HG03520 (cell line): ENCODE measurements at regions not wholly inside any gene's neighbourhood (a gene's known extent, or its start where the extent isn't known, plus 50 kb on each side); places are given as distances from the start of the nearest gene placed in this dataset.

Source experiments
- ATAC-seq: cut with Tn5 transposase; IDR thresholded peaks from one replicate; pipeline ENCODE4 v1.9.1; 2021; ENCODE audit warnings: mild to moderate bottlenecking, moderate library complexity; ENCODE audit not compliant: unreplicated experiment

DNA sequence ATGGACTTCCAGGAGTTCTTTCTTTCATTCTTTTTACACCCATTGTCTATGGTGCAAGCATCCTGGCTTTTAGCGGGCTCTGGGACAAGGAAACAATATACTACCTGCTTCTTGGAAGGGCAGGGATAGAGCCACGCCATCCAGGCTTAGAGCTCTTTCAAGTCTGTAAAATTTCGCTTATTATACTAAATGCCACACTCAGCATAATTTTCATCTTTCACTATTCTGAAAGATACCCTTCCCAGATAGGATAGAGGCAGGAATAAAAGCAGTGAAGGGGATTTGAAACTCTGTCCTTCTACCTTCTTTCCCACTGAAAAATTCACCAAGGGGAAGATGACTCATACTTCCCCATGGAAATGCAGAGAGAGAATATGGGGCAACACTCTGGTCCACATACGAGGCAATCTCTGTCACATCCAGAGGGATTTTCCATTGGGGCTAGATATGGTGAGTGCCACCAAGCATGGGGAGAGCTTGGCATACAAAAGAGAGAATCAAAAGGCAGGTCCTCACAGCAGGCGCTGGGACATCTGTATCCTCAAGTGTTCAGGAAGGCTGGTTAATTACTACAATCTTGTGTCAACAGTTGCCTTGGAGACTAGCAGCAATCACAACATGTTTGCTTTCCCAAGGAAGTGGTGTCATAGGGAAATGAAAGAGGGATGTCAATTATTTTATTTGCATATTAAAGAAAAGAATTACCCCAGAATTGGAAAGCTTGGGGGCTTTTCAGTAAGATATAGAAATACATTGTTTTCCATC is 127.6 kb downstream of the TDRD15 start:
- ATAC-seq: no peak

GRCh38 chr2:21253311-21254027 is 129.7 kb downstream of the TDRD15 start:
- ATAC-seq: no peak

GRCh38 chr2:21254170-21254965 is 130.6 kb downstream of the TDRD15 start:
- ATAC-seq: no peak

DNA sequence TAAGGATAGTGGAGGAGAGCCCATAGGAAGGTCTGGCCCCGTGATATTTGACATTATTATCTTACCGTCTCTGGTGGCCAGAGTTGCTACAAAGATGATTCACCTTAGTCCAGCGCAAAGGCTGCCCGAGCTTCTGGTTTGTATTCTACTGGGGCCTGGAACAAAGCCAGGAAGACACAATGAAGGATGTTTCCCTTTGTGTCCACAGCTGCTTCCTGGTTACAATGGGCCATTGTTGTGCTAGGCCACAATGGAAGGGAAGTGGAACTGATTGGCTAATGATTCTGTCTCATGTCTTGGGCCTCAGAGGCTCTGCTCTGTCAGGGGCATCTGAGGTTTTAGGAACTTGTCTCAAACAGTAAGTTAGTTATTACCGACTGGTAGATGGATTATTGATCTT is 132.2 kb downstream of the TDRD15 start:
- peak; percentile 77 for ATAC-seq

GRCh38 chr2:21257621-21258020 is 133.9 kb downstream of the TDRD15 start:
- no peak for ATAC-seq

DNA sequence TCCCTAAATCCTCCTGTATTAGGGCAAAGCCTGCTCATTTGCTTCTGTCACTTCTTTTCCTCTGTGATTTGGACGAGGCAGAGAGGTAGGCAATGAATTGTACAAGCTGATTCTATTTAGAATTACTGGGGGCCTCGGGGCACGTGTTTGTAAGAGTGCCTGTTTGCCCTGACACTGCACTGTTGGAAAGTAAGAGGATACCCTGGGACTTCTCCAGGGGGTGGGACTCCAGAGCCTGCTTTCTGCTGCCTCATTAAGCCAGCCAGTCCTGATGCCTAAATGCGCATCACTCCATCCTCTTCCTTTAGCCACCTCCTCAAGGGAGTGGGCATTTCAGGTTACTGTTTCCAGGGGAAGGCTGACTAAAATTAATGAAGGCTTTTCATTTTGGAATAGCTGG is 134.3 kb downstream of the TDRD15 start:
- ATAC-seq: no peak

DNA sequence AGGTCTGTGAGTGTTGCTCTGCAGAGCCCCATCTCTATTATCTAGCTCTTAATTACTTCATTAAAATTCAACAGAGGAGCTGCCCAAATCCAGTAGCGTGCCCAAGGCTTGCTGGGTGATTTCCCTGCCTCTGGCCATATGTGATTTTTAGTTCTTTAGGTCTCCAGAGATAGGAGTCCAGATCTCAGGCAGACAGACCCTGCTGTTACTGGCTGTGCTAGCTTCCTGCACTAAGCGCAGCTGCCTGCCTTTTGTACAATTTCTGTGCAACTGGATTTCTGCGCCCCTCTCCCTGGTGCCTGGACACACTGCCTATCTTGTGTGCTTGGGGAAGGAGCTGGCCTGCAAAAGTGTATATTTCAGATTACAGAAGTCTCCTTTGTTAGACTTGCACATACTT is 136.5 kb downstream of the TDRD15 start:
- no peak for ATAC-seq

DNA sequence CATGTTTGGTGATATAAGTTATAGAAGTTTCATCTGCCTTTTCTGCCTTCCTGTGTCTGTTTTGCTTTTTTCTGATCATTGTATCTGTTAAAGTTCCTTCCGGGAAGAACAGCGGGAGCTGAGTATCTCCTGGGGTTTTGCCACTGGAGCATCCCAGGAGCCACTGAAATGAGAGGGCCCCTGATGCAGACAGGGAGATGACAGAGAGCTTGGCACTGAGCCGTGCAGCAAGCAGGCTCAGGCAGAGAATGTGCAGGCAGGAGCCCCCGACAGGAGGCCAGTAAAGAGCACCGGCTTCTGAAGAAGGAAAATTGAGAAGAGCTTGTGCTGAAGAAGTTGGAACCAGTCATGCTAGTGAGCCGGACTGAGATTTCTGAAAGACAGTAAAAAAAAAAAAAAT is 137.8 kb downstream of the TDRD15 start:
- no peak for ATAC-seq

- ATAC-seq: no peak
These were observed 138.7 kb downstream of the TDRD15 start for GRCh38 chr2:21262426-21262940.

DNA sequence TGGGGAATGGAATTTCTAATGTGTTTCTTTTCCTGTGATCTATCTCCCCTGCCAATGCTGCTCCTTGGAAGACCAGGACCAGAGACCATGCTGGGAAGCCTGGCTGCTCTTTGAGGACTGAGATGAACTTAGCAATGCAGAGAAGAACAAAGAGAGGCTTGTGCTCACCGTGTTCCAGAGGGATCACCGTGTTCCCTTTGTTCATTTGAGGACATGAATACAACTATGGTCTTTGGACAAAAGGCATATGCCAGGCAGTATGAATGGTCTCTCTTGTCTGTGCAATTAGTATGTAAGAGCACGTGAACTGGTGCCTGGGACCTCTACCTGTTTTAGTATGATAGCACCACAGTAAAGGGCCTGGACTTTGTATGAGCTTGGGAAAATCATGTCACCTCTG is 139.9 kb downstream of the TDRD15 start:
- ATAC-seq: no peak

GRCh38 chr2:21265752-21266151 is 142.0 kb downstream of the TDRD15 start:
- no peak for ATAC-seq

DNA sequence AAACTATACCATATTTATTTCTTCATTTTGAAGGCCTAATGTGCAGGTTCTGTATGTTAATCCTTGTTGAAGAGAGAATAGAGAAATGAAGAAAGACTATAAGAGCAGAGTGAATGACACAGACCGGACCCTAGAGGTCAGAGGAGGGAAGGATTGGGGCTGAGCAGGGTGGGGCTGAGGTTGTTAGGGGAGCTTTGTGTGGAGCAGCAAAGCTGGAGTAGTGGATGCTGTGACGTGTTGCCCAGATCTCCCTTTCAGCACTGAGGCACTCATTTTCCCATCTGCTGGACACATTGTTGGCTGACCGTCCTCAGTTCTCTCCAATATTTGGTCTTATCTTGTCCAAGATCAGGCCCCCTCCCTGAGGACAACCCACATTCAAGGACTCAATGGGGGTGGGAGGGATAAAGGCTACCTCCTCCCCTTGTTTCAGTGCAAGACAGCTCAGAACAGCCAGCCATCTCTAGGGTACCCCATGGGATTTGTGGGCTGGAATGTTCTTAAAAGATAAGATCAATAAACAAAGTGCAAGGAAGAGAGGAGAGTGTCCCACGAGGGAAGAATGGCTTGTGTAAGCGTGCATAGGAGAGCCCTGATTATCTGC is 143.6 kb downstream of the TDRD15 start:
- no peak for ATAC-seq

DNA sequence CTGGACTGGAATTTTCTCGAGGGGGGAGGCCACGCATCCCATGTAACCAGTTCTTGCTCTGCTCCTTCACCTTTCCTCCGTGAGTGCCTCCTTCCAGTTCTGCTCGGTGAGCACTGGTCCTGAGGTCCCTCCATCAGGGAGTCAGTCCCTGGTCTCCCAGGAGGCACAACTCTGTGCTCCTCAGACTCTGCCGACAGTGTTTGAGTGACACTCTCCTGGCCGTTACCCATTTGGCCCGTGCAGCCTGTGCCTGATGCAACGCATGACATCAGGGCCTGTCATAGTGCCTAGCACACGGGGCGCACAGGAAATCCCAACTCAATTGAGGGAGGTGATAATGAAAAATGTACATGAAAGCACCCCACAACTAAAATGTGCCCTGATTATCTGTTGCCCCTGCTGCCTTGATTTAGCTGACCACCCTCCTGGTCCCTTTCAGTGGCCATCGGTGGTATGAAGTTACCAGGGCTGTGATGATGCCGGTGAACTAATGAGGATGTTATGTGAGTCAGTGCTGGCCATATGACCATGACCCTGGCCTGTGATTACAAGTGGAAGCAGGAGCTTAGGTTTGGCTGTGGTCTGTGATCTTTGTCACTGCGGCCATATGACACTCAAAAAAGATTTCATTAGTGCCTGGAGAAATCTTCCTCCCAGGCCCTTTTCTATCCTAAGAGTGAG is 144.6 kb downstream of the TDRD15 start:
- ATAC-seq: peak; percentile 41

DNA sequence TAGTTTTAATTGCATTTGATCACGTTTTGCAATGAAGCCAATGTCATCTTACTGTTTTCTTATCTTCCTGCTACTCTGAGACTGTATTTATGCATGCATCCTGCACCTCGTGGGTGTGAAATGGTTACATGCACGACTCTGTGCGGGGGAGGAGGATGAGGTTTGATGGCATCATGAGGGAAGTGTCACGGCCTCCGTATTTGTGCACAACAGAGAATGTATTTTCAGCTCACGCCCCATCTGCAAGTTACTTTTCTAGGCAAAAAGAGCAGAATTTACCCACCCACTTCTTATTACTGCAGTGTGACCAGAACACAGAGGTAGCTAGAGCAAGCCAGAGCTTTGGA is 145.1 kb downstream of the TDRD15 start:
- ATAC-seq: peak; percentile 70

DNA sequence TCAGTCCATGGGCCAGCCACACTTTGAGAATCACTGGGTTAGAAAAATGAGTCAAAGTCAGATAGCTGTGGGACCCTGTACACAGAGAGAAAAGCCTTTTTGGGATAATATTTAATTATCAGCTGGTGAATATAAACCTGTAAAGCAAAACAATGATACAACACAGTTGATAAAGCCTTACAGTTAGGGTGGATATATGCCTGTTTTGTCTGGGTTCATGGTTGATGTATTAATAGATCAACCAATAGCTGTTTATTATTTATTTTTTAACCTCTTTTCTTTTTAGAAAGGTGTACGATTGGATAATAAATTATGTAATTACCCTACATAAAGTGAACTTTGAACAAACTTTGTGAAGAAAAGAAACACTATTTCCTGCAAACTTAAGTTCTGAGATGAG is 145.6 kb downstream of the TDRD15 start:
- ATAC-seq: no peak

DNA sequence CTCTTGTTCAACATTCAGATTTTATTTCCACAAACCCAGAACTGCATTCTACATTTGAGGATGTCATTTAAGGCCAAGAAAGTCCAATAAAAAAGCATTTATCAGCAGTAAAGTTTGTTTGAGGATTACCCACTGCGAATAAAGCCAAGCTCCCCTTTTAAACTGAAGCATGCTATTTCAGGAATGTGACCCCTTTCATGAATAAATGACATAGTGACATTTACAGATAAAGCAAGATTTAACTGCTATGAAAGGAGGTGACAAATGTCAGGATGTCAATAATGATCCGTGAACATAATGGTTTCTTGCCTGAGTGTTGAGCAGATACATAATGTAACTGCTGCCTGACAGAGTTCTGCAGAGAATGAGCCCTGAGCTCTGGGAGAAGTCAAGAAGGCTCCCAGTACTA is 146.3 kb downstream of the TDRD15 start:
- no peak for ATAC-seq

DNA sequence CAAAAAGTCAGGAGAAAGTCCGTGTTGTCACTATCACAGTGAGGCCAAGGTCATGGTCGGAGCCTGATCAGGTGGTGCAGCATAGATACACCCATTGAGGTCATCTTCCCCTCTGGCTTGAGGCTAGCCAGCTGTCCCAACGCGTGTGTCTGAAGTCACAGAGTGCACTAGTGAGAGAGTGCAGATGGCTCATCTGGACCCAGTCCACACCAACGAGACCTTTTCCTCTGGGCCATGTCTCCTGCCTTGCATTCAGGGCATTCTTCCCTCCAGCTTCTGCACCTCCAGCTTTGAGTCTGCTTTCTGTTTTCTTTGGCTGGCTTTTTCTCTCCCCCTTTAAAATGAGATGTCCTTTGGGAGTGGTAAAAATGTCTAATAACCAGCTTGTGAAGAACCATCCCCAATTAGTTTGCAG is 146.9 kb downstream of the TDRD15 start:
- no peak for ATAC-seq

DNA sequence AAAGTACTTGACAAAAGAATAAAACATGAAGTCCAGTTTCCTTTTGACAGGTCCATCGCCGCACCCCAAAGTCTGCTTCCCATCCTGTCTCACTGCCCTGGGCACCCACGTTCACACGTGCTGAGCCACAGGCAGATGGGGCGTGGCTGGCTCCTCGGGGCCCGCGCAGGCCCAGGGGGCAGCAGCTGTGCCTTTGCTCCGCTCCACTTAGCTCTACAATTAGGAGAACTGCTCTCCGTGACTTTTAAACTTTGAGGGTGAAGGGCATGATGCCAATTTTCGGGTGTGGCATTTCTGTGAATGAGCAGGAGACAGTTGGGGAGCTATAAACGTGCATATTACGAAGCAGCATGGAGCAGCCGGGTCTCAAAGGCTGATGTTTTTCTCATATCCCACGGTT is 152.4 kb downstream of the TDRD15 start:
- ATAC-seq: no peak

GRCh38 chr2:21277068-21278056 is 153.6 kb downstream of the TDRD15 start:
- ATAC-seq: no peak
